Activated T-helper 17 cell treated with anti-CD3 and anti-CD28 coated beads, Interleukin-2, amount 50 U/mL, for 72 hours (primary cell): ENCODE measurements at regions not wholly inside any gene's neighbourhood (a gene's known extent, or its start where the extent isn't known, plus 50 kb on each side); places are given as distances from the start of the nearest gene placed in this dataset.

ENCODE experiments used
- ATAC-seq: fragments of 150-1000 bp; cut with Tn5 transposase; replicated peaks from 2 replicates; pipeline ENCODE4 v1.10.0; 2021; ENCODE audit warnings: mild to moderate bottlenecking, moderate library complexity
- H3K27ac Mint-ChIP-seq: one replicate; pipeline ENCODE4 v1.8.0; 2022; ENCODE audit warnings: mixed read lengths
- H3K27me3 Mint-ChIP-seq: one replicate; pipeline ENCODE4 v1.8.0; 2022; ENCODE audit warnings: mixed read lengths
- H3K36me3 Mint-ChIP-seq: one replicate; pipeline ENCODE4 v1.8.0; 2022; ENCODE audit warnings: low read depth, mild to moderate bottlenecking, mixed read lengths
- H3K4me1 Mint-ChIP-seq: one replicate; pipeline ENCODE4 v1.8.0; 2022; ENCODE audit warnings: mixed read lengths
- H3K4me3 Mint-ChIP-seq: one replicate; pipeline ENCODE4 v1.8.0; 2022; ENCODE audit warnings: mild to moderate bottlenecking, mixed read lengths
- H3K9me3 Mint-ChIP-seq: one replicate; pipeline ENCODE4 v1.8.0; 2022; ENCODE audit warnings: mixed read lengths

DNA sequence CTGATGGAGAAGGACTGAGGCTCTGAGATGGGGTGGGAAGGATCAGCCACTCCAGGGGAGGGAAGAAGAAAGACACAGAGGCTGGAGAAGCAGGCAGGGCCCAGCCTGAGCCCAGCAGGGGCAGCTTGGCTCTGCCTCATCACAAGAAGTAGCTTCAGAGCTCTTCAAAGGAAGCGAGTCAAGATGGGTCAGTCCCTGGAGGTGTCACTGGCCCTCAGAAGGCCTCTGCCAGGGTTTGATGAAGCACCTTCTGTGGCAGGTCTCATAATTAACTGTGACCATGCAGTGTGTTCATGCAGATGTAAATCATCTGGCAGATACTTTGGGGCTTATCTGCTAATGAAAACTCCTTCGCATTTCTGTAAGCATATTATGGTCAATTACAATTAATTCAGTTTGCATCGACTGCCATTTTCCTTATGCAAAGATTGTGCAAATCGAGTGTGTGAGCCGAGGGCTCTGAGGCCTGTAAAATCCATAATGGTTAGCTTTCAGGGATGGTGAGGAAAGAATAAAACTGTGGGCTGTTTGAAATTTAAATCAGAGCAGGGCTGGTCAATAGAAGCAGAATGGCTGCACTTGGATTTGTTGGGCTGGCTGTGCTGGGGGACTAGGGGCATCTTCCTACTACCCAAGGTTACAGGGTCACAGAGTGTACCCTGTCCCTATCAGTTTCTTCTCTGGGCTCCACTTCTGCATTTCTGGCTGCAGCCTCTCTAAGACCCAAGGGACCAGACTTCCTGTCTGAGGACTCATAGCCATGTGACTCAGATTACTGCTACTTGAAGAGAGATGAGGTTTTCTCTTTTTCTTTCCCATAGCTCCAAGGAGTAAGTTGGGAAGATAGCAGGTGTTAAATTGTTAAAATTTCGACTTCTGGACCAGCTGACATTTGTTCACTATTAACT, 376.6 kb downstream of the DHX35 start:
- no peak for ATAC-seq
- Mint-ChIP-seq H3K36me3 (no peaks in the 10 kb centered on the region), H3K27ac (no peak overlapping the region), H3K4me1 (no peaks in the 10 kb centered on the region), H3K27me3 (peaks cover 11% of the 10 kb centered on the region), H3K4me3 (no peak overlapping the region), H3K9me3 (peaks cover 3% of the 10 kb centered on the region)

DNA sequence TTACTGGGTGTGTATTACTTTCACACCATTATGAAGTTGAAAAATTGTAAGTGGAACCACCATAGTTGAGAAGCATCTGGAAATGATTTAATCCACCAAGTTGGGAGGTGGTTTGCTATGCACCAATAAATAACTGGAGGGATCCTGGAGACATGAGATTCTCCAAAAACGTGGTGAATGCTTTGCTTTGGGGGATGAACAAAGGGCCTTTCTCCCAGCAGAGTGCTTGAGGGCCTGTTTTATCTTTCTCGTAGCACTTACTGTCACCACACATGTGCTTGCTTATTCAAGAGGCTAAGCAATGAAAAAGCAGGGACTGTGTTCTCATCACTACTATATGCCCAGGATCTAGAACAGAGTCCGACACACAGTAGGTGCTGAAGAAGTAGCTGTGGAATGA, 371.1 kb downstream of the DHX35 start:
- Mint-ChIP-seq H3K36me3 (no peaks in the 10 kb centered on the region), H3K27me3 (peaks cover 12% of the 10 kb centered on the region), H3K4me3 (no peak overlapping the region), H3K4me1 (no peaks in the 10 kb centered on the region), H3K9me3 (no peaks in the 10 kb centered on the region), H3K27ac (no peak overlapping the region)
- ATAC-seq: no peak

DNA sequence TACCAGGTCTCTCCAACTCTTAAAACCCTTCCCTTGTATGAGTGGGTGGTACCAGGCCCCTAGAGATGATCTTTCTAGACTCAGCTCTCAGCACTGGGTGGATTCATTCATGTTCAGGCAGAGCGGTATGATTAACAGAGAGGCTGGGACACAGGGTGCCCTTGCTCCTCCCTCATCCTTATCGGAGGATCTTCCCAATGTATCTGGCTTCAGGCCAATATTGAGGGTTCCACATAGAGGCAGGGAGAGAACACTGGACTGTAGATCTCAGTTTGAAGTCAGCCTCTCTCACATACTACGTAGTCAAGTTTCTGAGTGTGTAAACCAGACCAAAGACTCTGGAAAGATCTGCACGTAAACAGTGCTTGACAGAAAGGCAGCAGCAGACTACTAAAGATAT, 366.2 kb downstream of the DHX35 start:
- no peak for ATAC-seq
- no peaks in the 10 kb centered on the region for H3K36me3 Mint-ChIP-seq
- no peaks in the 10 kb centered on the region for H3K4me1 Mint-ChIP-seq

DNA sequence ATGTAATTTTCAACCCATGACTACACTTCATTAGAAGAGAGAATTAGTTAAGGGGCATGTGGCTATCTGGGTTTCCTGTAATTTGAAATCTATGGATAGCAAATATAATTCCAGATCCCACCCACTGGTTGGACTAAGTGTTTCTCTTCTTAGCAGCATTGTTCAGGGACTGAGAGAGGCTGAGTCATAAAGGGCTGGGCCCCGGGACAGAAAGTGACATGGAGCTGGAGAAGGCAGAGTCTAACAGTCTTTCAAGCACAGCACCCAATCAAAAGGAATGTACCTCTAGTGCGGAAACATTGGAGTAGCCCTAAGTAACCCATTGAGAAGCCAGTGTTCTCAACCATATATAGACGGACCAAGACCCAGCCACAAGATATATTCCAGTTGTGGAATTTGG, 363.9 kb downstream of the DHX35 start:
- Mint-ChIP-seq H3K36me3 (no peaks in the 10 kb centered on the region), H3K4me3 (no peak overlapping the region), H3K27me3 (peaks cover 15% of the 10 kb centered on the region), H3K4me1 (no peaks in the 10 kb centered on the region), H3K27ac (no peak overlapping the region), H3K9me3 (no peaks in the 10 kb centered on the region)
- no peak for ATAC-seq

More for the DNA sequence above, 366.2 kb downstream of the DHX35 start:
- Mint-ChIP-seq H3K9me3 (no peaks in the 10 kb centered on the region), H3K4me3 (no peak overlapping the region), H3K27me3 (peaks cover 13% of the 10 kb centered on the region), H3K27ac (no peak overlapping the region)

DNA sequence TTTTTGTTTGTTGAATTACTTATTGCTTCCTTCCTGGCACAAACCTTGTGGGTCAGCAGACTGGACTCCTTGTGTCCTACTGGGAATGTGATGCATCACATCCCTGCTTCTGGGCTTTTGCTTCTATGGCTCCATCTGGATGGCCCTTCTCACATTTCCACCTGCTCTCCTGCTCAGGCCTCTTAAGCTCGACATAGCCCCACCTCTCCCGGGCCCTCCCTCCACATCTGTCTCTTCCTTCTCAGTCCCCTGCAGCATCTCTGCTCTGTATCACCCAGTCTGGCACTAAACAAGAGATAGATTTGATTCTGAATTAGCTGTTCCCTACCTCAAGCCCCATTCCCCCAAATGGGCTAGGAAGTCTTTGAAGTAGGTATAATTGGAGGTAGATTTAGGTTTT, 356.8 kb downstream of the DHX35 start:
- no peaks in the 10 kb centered on the region for H3K9me3 Mint-ChIP-seq

DNA sequence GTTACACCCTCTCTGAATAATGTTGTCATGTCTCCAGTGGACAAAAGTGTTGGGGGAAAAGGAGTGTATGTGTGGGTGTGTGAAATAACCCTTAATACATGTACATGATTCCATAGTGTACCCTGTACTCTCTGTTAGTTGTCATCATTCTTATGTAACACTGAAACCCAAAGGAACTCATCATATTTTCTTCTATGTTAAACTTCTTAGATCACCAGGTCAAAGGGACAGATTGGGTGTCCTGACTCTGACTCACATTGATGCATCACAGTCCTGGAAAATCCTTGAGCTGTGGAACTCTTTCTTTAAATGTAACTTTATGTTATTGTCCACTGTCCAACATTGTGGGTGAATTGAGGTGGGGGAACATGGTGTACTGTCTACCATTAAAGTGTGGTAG, 350.5 kb downstream of the DHX35 start:
- Mint-ChIP-seq H3K4me3 (no peak overlapping the region), H3K27me3 (peaks cover 22% of the 10 kb centered on the region)

More for the DNA sequence above, 356.8 kb downstream of the DHX35 start:
- no peak overlapping the region for H3K4me3 Mint-ChIP-seq
- H3K4me1 Mint-ChIP-seq: no peaks in the 10 kb centered on the region
- no peak overlapping the region for H3K27ac Mint-ChIP-seq
- H3K27me3 Mint-ChIP-seq: peaks cover 25% of the 10 kb centered on the region
- no peaks in the 10 kb centered on the region for H3K36me3 Mint-ChIP-seq
- ATAC-seq: no peak

DNA sequence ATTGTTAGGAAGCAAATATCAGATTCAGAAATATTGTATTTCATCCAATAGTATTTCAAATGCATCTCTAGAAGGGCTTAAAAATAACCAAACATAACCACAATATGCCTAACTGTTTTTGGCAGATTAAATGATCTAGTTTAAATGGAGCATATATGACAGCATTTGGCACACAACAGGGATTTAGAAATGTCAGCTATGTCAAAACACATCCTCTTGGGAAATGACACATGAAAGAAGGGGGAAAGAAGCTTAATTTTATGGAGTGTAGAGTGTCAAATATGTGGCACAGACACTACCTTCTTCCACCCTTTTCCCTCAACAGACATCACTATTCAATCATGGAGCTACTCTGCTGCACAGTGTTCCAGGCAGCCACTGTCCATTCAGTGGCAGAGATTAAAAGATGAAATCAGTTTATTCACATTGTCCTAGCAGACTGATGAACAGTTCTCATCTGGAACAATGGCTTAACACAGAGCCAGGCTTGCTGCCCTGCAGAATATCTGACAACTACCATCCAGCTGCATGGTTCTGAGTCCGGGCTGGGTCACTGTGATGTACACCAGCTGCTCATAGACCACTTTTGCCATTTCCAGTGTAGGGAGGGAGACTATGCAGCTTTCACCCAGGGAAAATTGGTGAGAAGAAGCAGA, 349.8 kb downstream of the DHX35 start:
- H3K36me3 Mint-ChIP-seq: no peaks in the 10 kb centered on the region
- no peaks in the 10 kb centered on the region for H3K4me1 Mint-ChIP-seq
- peaks cover 21% of the 10 kb centered on the region for H3K27me3 Mint-ChIP-seq
- ATAC-seq: no peak
- peaks cover 7% of the 10 kb centered on the region for H3K9me3 Mint-ChIP-seq
- no peak overlapping the region for H3K27ac Mint-ChIP-seq
- H3K4me3 Mint-ChIP-seq: no peak overlapping the region

More for the DNA sequence above, 350.5 kb downstream of the DHX35 start:
- ATAC-seq: no peak
- Mint-ChIP-seq H3K27ac (no peak overlapping the region), H3K36me3 (no peaks in the 10 kb centered on the region), H3K4me1 (no peaks in the 10 kb centered on the region), H3K9me3 (peaks cover 7% of the 10 kb centered on the region)

DNA sequence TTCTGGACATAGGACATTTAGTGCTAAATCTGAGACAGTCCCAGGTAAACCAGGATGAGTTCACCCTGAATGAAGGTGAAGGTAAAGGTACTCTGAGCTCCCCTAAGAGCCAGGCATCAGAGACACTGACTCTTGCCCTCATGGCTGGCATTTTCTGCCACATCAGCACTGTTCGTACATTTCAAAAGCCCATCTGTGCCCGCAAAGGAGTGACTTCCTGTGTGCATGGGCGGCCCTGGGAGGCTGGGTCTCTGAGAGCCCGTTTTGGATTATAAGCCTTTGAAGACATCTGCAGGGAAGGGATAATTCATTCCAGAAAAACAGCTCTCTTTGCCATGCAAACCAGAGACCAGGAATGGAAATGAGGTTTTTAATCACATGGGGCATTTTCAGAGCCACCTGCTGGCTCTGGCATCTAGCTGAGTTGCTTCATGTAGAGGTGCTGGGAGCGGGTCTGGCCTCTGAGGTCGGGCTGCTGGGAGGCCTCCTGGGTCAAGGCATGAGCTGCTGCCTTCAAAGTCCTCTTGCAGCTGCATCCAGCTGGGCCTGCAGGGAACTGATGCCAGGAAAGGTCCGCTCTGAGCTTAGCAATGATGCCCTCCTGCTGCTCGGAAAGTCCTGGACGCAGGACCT, 348.3 kb downstream of the DHX35 start:
- H3K27ac Mint-ChIP-seq: no peak overlapping the region
- no peaks in the 10 kb centered on the region for H3K36me3 Mint-ChIP-seq
- H3K9me3 Mint-ChIP-seq: peaks cover 7% of the 10 kb centered on the region
- peaks cover 16% of the 10 kb centered on the region for H3K27me3 Mint-ChIP-seq
- H3K4me3 Mint-ChIP-seq: no peak overlapping the region
- no peak for ATAC-seq
- H3K4me1 Mint-ChIP-seq: no peaks in the 10 kb centered on the region

DNA sequence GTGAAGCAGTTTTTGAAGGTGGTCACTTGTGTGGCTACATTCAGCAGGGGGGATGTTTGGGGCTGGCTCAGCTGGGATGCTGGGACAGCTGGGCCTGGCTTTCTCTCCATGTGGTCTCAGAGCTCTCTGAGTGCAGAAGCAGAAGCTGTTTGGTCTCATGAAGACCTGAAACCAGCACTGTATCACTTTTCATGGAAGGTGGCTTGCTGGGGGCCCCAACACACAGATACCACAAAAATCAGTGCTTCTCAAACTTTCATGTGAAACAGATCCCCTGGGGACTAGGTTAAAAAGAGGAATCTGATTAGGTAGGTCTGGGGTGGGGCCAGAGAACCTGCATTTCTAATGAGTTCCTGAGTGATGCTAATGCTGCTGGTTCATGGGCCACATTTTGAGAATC, 347.3 kb downstream of the DHX35 start:
- H3K4me3 Mint-ChIP-seq: no peak overlapping the region
- ATAC-seq: no peak
- no peaks in the 10 kb centered on the region for H3K36me3 Mint-ChIP-seq
- peaks cover 16% of the 10 kb centered on the region for H3K27me3 Mint-ChIP-seq
- no peak overlapping the region for H3K27ac Mint-ChIP-seq
- H3K4me1 Mint-ChIP-seq: no peaks in the 10 kb centered on the region
- H3K9me3 Mint-ChIP-seq: peaks cover 7% of the 10 kb centered on the region

DNA sequence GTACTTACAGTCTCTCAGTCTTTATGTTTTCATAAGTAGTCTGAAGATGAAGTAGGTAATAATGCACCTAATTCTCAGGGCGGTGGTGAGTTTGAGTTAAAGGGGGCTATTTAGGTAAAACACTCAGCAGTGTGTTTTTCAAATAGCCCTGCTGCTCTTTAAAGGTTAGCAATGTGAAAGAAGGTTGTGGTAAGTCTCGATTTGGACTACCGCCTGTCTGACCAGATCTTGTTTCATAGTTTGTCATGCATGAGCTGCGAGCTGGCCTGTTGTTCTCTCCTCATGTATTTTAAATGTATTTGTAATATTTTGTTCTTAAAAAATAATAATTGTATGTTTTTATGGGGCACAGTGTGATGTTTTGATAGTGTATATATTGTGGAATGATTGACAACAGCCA, 340.2 kb downstream of the DHX35 start:
- Mint-ChIP-seq H3K9me3 (no peaks in the 10 kb centered on the region), H3K36me3 (no peaks in the 10 kb centered on the region), H3K27me3 (peaks cover 5% of the 10 kb centered on the region), H3K27ac (no peak overlapping the region), H3K4me1 (no peaks in the 10 kb centered on the region), H3K4me3 (no peak overlapping the region)
- no peak for ATAC-seq

DNA sequence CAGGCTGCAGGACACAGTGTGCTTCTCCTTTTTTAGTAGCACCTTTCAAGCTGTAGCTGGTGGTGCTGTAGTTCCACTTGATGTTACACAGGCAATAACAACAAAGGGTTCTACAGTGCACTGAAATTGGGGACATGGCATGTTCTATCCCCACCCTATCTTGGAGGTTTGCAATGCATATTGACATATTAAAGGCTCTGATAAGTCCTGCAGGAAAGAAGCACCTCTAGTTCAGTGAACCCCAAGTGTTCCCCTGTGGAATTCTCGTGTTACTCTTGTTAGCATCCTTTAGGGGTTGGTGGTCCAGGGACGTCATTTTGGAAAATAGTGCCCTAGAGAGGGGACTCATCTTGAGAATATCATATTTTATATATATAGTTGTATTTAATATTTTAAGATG, 337.6 kb downstream of the DHX35 start:
- Mint-ChIP-seq H3K9me3 (no peaks in the 10 kb centered on the region), H3K27me3 (peaks cover 9% of the 10 kb centered on the region), H3K36me3 (no peaks in the 10 kb centered on the region), H3K27ac (no peak overlapping the region), H3K4me3 (no peak overlapping the region), H3K4me1 (no peaks in the 10 kb centered on the region)
- no peak for ATAC-seq

DNA sequence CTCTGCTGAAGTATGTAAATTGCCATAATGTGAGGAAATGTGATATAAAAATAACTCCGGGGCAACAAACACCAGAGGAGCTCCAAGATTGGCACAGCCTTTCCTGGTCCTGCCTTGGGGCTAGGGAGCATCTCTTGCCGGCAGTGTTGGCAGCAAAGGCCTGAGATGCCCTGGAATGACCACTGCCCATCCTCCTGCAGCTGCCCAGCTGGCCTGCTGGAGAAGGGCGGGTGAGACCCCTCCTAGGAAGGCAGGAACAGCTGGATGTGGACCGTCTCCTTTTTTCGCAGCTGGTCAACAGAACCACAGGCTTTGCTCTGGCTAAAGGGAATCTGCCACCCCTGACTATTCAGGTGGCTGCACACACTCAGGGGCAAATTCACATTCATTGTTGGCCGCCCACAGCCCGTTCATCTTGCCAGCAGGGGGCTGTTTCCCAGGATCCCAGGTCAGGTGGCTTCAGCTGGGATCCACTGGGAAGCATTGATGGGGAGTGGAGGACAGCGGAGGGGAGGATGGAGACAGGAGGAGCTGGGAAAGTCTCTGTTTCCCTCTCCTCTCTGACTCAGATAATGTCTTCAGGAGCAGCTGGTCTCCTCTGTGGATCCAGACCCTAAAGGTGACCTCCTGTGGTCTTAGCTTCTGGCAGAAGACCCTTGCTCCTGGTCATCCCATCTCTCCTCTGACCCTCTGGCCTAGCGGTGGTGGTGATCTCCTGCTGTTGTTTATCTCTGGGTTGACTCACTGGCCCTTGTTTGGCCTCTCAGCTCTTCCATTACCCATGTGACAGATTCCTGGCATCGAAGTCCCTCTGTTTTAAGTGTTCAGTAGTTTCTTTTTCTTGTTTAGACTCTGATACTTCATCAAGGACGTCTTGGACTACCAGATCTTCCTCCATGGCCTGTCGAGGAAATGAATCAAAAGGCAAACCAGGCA, 336.7 kb downstream of the DHX35 start:
- no peak for ATAC-seq
- H3K4me3 Mint-ChIP-seq: no peak overlapping the region
- no peaks in the 10 kb centered on the region for H3K36me3 Mint-ChIP-seq
- H3K9me3 Mint-ChIP-seq: no peaks in the 10 kb centered on the region
- peaks cover 12% of the 10 kb centered on the region for H3K27me3 Mint-ChIP-seq
- H3K27ac Mint-ChIP-seq: no peak overlapping the region
- no peaks in the 10 kb centered on the region for H3K4me1 Mint-ChIP-seq

DNA sequence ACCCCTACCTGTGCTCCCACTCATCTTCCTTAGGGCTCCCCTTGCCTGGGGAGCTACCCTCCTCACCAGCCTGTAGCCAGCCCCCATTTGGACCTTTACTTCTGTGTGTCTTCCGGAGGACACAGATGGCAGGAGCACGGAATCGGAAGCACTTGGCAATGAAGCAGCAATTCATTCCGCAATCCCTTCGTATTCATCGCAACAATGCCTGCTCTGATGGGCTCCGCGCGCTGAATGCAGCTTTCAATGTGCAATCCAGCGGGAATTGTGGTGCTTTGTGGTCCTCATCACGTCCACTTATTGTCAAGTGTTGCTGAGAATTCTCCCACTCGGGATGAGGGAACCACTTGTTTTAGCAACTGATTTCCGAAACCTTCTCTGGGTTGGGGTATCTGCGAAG, 336.0 kb downstream of the DHX35 start:
- no peak overlapping the region for H3K4me3 Mint-ChIP-seq
- H3K27ac Mint-ChIP-seq: no peak overlapping the region
- no peaks in the 10 kb centered on the region for H3K36me3 Mint-ChIP-seq
- H3K4me1 Mint-ChIP-seq: no peaks in the 10 kb centered on the region
- peaks cover 12% of the 10 kb centered on the region for H3K27me3 Mint-ChIP-seq
- no peak for ATAC-seq
- H3K9me3 Mint-ChIP-seq: no peaks in the 10 kb centered on the region

DNA sequence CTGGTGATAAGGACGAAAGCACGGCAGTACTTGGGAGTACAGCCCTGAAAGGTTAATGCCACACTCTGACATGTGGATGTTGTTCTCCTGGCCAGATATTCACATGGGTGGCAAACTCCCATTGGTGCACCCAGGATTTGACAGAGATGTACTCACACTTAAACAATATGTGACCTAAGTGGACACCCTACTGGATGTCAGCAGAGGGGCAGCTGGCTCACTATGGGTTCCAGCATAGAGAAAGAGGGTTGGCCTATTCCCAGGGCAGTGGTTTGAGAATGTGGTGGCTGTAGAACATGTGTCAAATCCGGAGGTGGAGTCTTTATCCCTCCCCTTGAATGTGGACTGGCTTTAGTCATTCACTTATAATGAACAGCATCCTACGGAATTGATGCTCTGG, 333.2 kb downstream of the DHX35 start:
- no peak for ATAC-seq

More for the DNA sequence above, 333.2 kb downstream of the DHX35 start:
- Mint-ChIP-seq H3K4me3 (no peak overlapping the region), H3K9me3 (no peaks in the 10 kb centered on the region), H3K27me3 (peaks cover 17% of the 10 kb centered on the region), H3K27ac (no peak overlapping the region), H3K36me3 (no peaks in the 10 kb centered on the region), H3K4me1 (no peaks in the 10 kb centered on the region)
